22Rv1 (cell line): ENCODE measurements at regions not wholly inside any gene's neighbourhood (a gene's known extent, or its start where the extent isn't known, plus 50 kb on each side); places are given as distances from the start of the nearest gene placed in this dataset.

ENCODE experiments used
- ZFX ChIP-seq: fragments of 450-650 bp; IDR thresholded peaks from 2 replicates; pipeline ENCODE4 v1.6.1; 2017; ENCODE audit warnings: antibody characterized with exemption, borderline replicate concordance
- TF ChIP-seq, protein P1 (sequence below): fragments of 450-650 bp; IDR thresholded peaks from 2 replicates; pipeline ENCODE4 v1.5.1; 2017; ENCODE audit warnings: mild to moderate bottlenecking

DNA sequence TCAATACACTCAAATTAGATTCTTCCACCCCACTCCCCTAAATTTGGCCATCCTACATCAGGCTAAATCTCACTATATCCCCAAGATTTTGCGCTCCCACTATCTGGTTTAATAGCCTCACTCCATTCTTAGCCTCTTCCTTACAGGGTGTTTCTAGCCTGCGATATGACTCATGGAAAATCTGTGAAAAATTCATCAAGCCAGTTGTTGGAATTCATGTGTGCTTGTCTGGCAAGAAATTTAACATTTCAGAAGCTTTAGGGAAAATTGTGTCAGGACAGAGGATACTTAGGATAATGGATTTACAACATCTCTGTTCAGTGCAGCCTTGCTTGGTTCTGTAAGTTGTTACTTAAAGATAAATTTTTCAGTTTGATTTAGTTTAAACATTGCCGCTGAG lies 1249.9 kb upstream of the AUTS2 start:
- TF ChIP-seq, protein P1, sequence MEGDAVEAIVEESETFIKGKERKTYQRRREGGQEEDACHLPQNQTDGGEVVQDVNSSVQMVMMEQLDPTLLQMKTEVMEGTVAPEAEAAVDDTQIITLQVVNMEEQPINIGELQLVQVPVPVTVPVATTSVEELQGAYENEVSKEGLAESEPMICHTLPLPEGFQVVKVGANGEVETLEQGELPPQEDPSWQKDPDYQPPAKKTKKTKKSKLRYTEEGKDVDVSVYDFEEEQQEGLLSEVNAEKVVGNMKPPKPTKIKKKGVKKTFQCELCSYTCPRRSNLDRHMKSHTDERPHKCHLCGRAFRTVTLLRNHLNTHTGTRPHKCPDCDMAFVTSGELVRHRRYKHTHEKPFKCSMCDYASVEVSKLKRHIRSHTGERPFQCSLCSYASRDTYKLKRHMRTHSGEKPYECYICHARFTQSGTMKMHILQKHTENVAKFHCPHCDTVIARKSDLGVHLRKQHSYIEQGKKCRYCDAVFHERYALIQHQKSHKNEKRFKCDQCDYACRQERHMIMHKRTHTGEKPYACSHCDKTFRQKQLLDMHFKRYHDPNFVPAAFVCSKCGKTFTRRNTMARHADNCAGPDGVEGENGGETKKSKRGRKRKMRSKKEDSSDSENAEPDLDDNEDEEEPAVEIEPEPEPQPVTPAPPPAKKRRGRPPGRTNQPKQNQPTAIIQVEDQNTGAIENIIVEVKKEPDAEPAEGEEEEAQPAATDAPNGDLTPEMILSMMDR, result no peak
- TF ChIP-seq ZFX, result no peak
